ENCODE measurements at regions not wholly inside any gene's neighbourhood (a gene's known extent, or its start where the extent isn't known, plus 50 kb on each side); places are given as distances from the start of the nearest gene placed in this dataset.

- no peak for DNase-seq
These were observed 176.5 kb upstream of the UBL3 start for GRCh38 chr13:30026909-30027308.

- no peak for DNase-seq
These were observed 175.7 kb upstream of the UBL3 start for GRCh38 chr13:30026093-30026492.

- no peak for DNase-seq
These were observed 174.9 kb upstream of the UBL3 start for GRCh38 chr13:30025351-30025750.

GRCh38 chr13:30024125-30024865 is 173.9 kb upstream of the UBL3 start:
- no peak for DNase-seq

- DNase-seq, result no peak
These were observed 172.9 kb upstream of the UBL3 start for GRCh38 chr13:30023196-30023895.

- no peak for DNase-seq
These were observed 172.4 kb upstream of the UBL3 start for GRCh38 chr13:30022796-30023195.

- no peak for DNase-seq
These were observed 171.8 kb upstream of the UBL3 start for GRCh38 chr13:30022256-30022655.

GRCh38 chr13:30021611-30022010 is 171.2 kb upstream of the UBL3 start:
- DNase-seq, result no peak

- no peak for DNase-seq
These were observed 170.4 kb upstream of the UBL3 start for GRCh38 chr13:30020726-30021312.

- DNase-seq, result no peak
These were observed 169.5 kb upstream of the UBL3 start for GRCh38 chr13:30019648-30020626.

GRCh38 chr13:30017880-30018279 is 167.5 kb upstream of the UBL3 start:
- DNase-seq, result no peak

GRCh38 chr13:30016398-30016797 is 166.0 kb upstream of the UBL3 start:
- no peak for DNase-seq

GRCh38 chr13:30009411-30009810 is 159.0 kb upstream of the UBL3 start:
- DNase-seq, result no peak

GRCh38 chr13:30006246-30006645 is 155.8 kb upstream of the UBL3 start:
- DNase-seq, result no peak

- no peak for DNase-seq
These were observed 153.8 kb upstream of the UBL3 start for GRCh38 chr13:30004204-30004603.

- no peak for DNase-seq
These were observed 152.2 kb upstream of the UBL3 start for GRCh38 chr13:30002577-30002976.

- no peak for DNase-seq
These were observed 150.0 kb upstream of the UBL3 start for GRCh38 chr13:30000370-30000765.

- DNase-seq, result no peak
These were observed 149.3 kb upstream of the UBL3 start for GRCh38 chr13:29999492-30000369.

GRCh38 chr13:29996316-29996715 is 145.9 kb upstream of the UBL3 start:
- no peak for DNase-seq

- no peak for DNase-seq
These were observed 144.6 kb upstream of the UBL3 start for GRCh38 chr13:29994911-29995595.
